HL-60 (cell line): ENCODE measurements at regions not wholly inside any gene's neighbourhood (a gene's known extent, or its start where the extent isn't known, plus 50 kb on each side); places are given as distances from the start of the nearest gene placed in this dataset.

Experiments used
- POLR2AphosphoS5 ChIP-seq: IDR thresholded peaks from 2 replicates; pipeline ENCODE4 v1.6.1; 2012; ENCODE audit warnings: low read depth
- TF ChIP-seq, protein P1 (sequence below): IDR thresholded peaks from one replicate; pipeline ENCODE4 v1.5.1; 2011; ENCODE audit warnings: low read length, control low read depth, inconsistent platforms; ENCODE audit not compliant: insufficient read depth

DNA sequence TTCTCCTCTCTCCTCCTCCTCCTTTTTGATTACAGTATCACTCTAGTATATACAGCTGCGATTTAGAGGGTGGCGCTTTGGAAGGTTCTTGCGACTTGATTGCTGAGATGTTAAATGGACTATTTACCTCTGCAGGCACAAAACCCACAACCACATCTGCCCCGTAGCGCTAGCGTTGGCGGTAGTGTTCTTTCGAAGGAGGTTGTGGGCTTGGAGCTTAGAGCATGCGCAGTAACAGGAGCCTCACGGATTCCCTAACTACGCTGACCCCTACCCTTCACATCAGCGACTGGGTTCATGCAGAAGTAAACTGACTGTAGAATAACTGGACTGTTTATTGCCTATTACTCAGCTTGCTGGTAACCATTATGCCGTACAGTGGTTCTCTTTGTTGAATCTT lies 58.0 kb downstream of the CGGBP1 start:
- TF ChIP-seq POLR2AphosphoS5, result no peak
- TF ChIP-seq, protein P1, sequence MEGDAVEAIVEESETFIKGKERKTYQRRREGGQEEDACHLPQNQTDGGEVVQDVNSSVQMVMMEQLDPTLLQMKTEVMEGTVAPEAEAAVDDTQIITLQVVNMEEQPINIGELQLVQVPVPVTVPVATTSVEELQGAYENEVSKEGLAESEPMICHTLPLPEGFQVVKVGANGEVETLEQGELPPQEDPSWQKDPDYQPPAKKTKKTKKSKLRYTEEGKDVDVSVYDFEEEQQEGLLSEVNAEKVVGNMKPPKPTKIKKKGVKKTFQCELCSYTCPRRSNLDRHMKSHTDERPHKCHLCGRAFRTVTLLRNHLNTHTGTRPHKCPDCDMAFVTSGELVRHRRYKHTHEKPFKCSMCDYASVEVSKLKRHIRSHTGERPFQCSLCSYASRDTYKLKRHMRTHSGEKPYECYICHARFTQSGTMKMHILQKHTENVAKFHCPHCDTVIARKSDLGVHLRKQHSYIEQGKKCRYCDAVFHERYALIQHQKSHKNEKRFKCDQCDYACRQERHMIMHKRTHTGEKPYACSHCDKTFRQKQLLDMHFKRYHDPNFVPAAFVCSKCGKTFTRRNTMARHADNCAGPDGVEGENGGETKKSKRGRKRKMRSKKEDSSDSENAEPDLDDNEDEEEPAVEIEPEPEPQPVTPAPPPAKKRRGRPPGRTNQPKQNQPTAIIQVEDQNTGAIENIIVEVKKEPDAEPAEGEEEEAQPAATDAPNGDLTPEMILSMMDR, result no peak
